HepG2 (cell line): ENCODE measurements at regions not wholly inside any gene's neighbourhood (a gene's known extent, or its start where the extent isn't known, plus 50 kb on each side); places are given as distances from the start of the nearest gene placed in this dataset.

Experiments
- ATAC-seq: fragments of 200-7000 bp; cut with Tn5 transposase; 3 replicates; pipeline ENCODE4 v1.9.1; 2020; ENCODE audit warnings: mild to moderate bottlenecking, moderate library complexity
- BruUV-seq: library from RNA; stranded (reverse); fragments of 400-500 nt; replicated peaks from 2 replicates; lab custom pipeline; 2021; lab: Mats Ljungman, UMichigan
- CTCF ChIA-PET: fragments of 300-600 bp; formaldehyde crosslinking; extraction: SDS; loops from one replicate; lab custom pipeline; 2021; ENCODE audit warnings: low total read pairs, inconsistent platforms, low intra/inter-chr PET ratio; lab: Yijun Ruan, JAX
- POLR2A ChIA-PET: fragments of 350-600 bp; sonication (Branson Sonifier 250); formaldehyde crosslinking; loops from one replicate; lab custom pipeline; 2020; ENCODE audit warnings: antibody characterized with exemption, inconsistent platforms; lab: Yijun Ruan, JAX
- DNase-seq: peaks from one replicate; pipeline ENCODE4 v3.0.0-alpha.2; 2015; ENCODE audit warnings: low spot score
- FAIRE-seq: peaks from 3 replicates; lab custom pipeline; 2011; peaks lifted over from hg19 to GRCh38; lab: Jason Lieb, UNC
- H2AFZ ChIP-seq: one replicate; pipeline ENCODE4 v1.6.1; 2011; ENCODE audit warnings: low read length, inconsistent platforms
- H3K27ac ChIP-seq: fragments of 300-600 bp; 3 replicates; pipeline ENCODE4 v1.8.0; 2011; ENCODE audit warnings: mixed run types, mild to moderate bottlenecking, mixed read lengths, low read length, inconsistent platforms; ENCODE audit not compliant: insufficient read depth; ENCODE audit errors: extremely low read length
- H3K27me3 ChIP-seq, 2 experiments: fragments of 200-600 bp in 1 of 2; 2 replicates in 1 of 2; 3 replicates in 1 of 2; pipeline versions ENCODE4 v1.6.0 to v1.8.0; 2011; ENCODE audit warnings: low read length in 2 of 2, mild to moderate bottlenecking in 2 of 2, moderate library complexity in 2 of 2, inconsistent platforms in 1 of 2; ENCODE audit not compliant: insufficient read depth in 2 of 2, control insufficient read depth in 1 of 2
- H3K36me3 ChIP-seq, 2 experiments: fragments of 200-600 bp in 1 of 2; replicated peaks in 1 of 2; 2 replicates in 1 of 2; 3 replicates in 1 of 2; pipeline versions ENCODE4 v1.5.1 to v1.8.0; 2011; ENCODE audit warnings: low read length in 2 of 2, inconsistent platforms in 1 of 2; ENCODE audit not compliant: insufficient read depth in 2 of 2, control insufficient read depth in 1 of 2
- H3K4me1 ChIP-seq: 2 replicates; pipeline ENCODE4 v1.5.1; 2012; ENCODE audit warnings: low read length, inconsistent platforms; ENCODE audit not compliant: insufficient read depth
- H3K4me2 ChIP-seq: 2 replicates; pipeline ENCODE4 v1.6.0; 2011; ENCODE audit warnings: low read depth, low read length, inconsistent platforms
- H3K4me3 ChIP-seq, 3 experiments: fragments of 200-600 bp in 1 of 3; sonication (generic), shearing (Covaris generic) in 1 of 3; replicated peaks in 1 of 3; 2 replicates each; pipeline ENCODE4 v1.5.1; 2011 to 2016; ENCODE audit warnings: low read length in 3 of 3, inconsistent platforms in 2 of 3, low read depth in 2 of 3, mild to moderate bottlenecking in 2 of 3, control low read depth in 1 of 3, mixed read lengths in 1 of 3; ENCODE audit not compliant: insufficient read depth in 1 of 3
- H3K79me2 ChIP-seq: one replicate; pipeline ENCODE4 v1.6.1; 2011; ENCODE audit warnings: low read length, inconsistent platforms; ENCODE audit not compliant: insufficient read depth
- H3K9ac ChIP-seq: 2 replicates; pipeline ENCODE4 v1.6.0; 2011; ENCODE audit warnings: mild to moderate bottlenecking, low read depth, low read length, inconsistent platforms; ENCODE audit not compliant: insufficient read depth
- H3K9me3 ChIP-seq: 2 replicates; pipeline ENCODE4 v1.5.1; 2012; ENCODE audit warnings: mild to moderate bottlenecking, low read length
- H4K20me1 ChIP-seq: 2 replicates; pipeline ENCODE4 v1.6.0; 2011; ENCODE audit warnings: inconsistent platforms, mild to moderate bottlenecking, low read length, moderate library complexity; ENCODE audit not compliant: insufficient read depth
- ATF6 ChIP-seq: sonication (generic); formaldehyde crosslinking; conservative IDR thresholded peaks from 2 replicates; pipeline ENCODE4 v1.4.0; 2020; ENCODE audit warnings: missing genetic modification reagents
- FOXP4 ChIP-seq: sonication (generic); formaldehyde crosslinking; IDR thresholded peaks from 2 replicates; pipeline ENCODE4 v1.4.0; 2020; ENCODE audit warnings: missing genetic modification reagents
- GATAD1 ChIP-seq: IDR thresholded peaks from 2 replicates; pipeline ENCODE4 v1.6.1; 2016; ENCODE audit warnings: missing genetic modification reagents, missing compliant biosample characterization
- ZIK1 ChIP-seq: sonication (generic); formaldehyde crosslinking; IDR thresholded peaks from 2 replicates; pipeline ENCODE4 v1.5.0; 2020; ENCODE audit warnings: mild to moderate bottlenecking, low read depth, missing genetic modification reagents, borderline replicate concordance
- WGBS: methylation state at CpG from one replicate; pipeline ENCODE4 v1.1.6; 2017; ENCODE audit warnings: low lambda C conversion rate; 5-methylcytosine and 5-hydroxymethylcytosine counted together
- in situ Hi-C: cut with HindIII; loops from 2 replicates; pipeline ENCODE4 v1.10.0; 2017; ENCODE audit warnings: low pct_unique_long_range_greater_than_20kb; ENCODE audit not compliant: extremely low pct_ligation_motif_present
- intact Hi-C: fragments of 100-400 bp; cut with micrococcal nuclease; formaldehyde crosslinking; loops from one replicate; pipeline ENCODE4 v1.10.0; 2022; ENCODE audit not compliant: unreplicated experiment

GRCh38 chr10:42999385-43000020 is 77.4 kb upstream of the RET start:
- BruUV-seq, result no TSS peak
- intact Hi-C loops (no loop called here), in situ Hi-C loops (no loop called here)
- peaks cover 0 to 1% of the 10 kb centered on the region in 2 experiments; a peak in 2 of 5 replicates for H3K27me3 ChIP-seq
- H3K4me2 ChIP-seq, result no peak overlapping the region
- TF ChIP-seq ZIK1 (CRISPR knock-in tag) (no peak), GATAD1 (no peak), FOXP4 (CRISPR knock-in tag) (no peak), ATF6 (CRISPR knock-in tag) (no peak)
- DNase-seq (no peak), FAIRE-seq (no peak), ATAC-seq (no peak; the same call in 2 of the 3 replicates)
- H3K4me1 ChIP-seq, result no peaks in the 10 kb centered on the region
- no peak overlapping the region for H3K4me3 ChIP-seq
- no peaks in the 10 kb centered on the region for H4K20me1 ChIP-seq
- H3K27ac ChIP-seq, result no peak overlapping the region
- no peak overlapping the region for H3K9ac ChIP-seq
- WGBS, result 3% methylated on average over 6 of the region's 8 CpGs
- no peaks in the 10 kb centered on the region for H3K36me3 ChIP-seq
- no peaks in the 10 kb centered on the region for H3K9me3 ChIP-seq
- ChIA-PET CTCF (no interaction called here), POLR2A (no interaction called here)
- no peaks in the 10 kb centered on the region for H3K79me2 ChIP-seq
- H2AFZ ChIP-seq, result no peak overlapping the region
